GM21723 (cell line): ENCODE measurements at regions not wholly inside any gene's neighbourhood (a gene's known extent, or its start where the extent isn't known, plus 50 kb on each side); places are given as distances from the start of the nearest gene placed in this dataset.
A peak's percentile ranks its signal among the peaks of the same experiment; 100 is the strongest.
"Not testable (repeated sequence)": the region's sequence is repeated elsewhere in the genome, so short reads cannot be mapped to it uniquely, and the experiment has no call there.

Experiments
- ATAC-seq: cut with Tn5 transposase; IDR thresholded peaks from one replicate; pipeline ENCODE4 v1.9.1; 2021; ENCODE audit warnings: mild to moderate bottlenecking, moderate library complexity; ENCODE audit not compliant: unreplicated experiment

GRCh38 chr22:22345781-22346180 is 101.2 kb downstream of the VPREB1 start:
- no peak for ATAC-seq

DNA sequence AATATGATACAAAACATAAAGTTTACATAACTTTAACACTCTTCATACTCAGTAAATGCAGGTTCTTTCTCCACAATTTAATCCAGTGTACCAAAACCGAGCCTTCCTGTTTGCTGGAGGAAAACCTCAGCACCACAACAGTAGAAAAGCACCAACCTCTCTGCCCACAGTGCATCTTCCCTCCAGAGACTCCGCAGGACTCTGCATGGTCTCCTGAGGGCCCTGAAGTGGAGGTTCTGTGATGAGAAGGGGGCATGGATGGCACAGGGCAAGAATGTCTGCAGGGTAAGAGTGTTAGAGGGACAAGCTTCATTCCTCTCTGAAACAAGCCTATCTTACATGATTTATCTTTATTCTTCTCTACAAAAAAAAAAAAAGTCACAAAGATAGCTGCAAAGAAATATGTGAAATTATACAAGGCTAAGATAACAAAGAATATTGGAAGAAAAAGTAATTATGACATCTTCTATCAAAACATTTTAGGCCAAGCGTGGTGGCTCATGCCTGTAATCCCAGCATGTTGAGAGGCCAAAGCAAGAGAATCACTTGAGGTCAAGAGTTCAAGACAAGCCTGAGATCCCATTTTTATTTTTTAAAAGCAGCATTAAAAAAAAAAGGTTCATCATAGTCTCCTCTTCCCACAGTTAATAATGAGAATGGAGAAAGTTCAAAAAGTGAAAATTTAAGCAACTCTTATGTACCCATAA is 102.0 kb downstream of the VPREB1 start:
- ATAC-seq = no peak

GRCh38 chr22:22348127-22348814 is 103.7 kb downstream of the VPREB1 start:
- no peak for ATAC-seq

DNA sequence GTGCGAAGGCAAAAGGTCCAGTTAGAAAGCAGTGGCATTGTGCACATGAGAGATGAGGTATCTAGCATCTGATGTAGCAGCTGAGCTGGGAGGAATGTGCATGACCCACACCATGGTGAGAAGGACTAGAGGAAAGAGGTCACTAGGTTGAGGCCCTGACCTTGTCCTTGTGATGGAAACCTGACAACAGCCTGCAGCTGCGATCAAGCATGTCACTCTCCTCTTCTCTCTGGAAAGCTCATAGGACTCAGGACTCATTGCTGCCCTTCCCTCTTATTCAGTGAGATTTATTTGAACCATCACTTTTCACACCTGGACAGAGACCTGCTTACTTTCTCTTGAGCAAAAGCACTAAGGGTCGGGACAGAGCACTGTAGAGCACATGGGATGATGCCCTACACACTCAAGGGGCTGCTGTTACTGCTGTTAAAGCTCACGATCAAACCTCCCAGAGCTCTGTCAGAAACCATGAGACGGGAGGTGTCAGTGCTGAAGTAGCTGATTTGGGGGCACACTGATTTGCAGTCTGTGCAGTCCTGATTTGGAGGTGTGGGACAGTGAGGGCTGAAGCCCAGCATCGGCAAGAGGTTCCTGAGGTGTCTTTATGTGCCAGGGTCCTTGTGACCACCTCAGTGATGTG is 104.3 kb downstream of the VPREB1 start:
- no peak for ATAC-seq

DNA sequence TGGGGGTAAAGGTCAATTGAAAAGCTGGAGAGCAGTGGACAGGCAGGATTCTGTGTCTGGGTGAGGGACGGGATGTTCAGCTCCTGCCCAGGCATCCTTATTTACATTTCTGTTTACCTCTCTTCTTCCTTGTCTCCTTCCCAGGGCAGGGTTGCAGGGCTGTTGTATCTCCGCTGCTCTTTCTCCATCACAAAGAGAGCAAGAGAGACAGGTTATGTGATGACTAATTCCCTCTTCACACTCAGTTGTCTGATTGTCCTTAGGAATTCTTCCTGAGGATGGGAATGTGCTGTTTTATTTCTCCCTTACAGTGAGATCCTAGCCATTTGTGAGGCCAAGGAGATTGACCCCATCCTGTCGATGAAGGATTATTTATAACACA is 104.9 kb downstream of the VPREB1 start:
- no peak for ATAC-seq

DNA sequence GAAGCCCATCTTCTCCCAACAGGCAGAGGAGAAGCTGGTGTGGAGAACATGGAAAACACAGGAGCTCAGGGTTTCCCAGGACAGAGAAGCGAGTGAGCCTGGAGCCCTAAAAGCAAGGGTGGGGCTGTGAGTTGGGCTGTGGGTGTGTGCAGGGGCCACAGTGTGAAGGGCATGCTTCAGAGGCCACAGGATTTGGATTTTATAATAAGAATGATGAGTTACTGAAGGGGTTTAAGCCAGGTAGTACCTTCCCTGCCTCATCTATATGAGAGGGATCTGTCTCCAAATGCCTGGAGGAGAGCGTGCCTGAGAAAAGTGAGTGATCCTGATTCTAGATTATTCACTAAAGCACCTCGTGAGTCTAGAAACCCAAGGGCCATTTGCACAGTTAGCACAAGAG is 106.8 kb downstream of the VPREB1 start:
- ATAC-seq = no peak

- no peak for ATAC-seq
Observed at GRCh38 chr22:22352371-22352999, 107.9 kb downstream of the VPREB1 start.

DNA sequence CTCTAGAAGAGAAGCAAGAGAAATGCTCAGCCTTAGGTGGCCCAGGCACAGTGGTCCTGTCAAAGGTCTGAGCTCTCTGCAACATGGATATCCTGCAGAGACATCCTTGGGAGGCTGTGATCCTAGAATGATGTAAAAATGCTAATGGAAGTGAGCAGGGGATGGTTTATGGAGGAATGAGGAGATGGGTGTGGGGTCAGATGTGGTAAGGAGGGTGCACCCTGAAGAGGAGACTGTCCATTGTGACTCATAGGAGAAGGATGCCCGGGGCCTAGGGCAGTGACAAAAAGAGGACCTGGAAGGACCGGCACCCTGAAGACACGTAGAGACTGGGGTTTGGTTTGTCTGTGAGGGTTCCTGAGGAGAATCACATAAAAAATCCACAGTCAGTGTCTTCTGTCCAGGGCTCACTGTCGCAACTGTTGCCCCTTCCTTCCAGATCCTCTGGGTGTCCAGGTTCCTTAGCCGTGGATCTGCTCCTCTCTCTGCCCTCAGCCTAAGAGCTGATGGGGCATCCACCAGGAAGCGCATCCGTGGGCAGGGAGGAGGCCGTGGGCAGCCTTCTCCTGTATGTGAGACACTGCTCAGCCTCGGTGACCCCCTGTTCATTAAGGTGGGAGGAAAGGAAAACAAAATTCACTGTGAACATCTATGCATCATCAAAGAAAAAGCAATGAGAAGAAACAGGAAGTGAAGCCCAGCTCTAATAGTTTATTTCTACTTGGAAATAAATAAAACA is 110.7 kb downstream of the VPREB1 start:
- ATAC-seq = no peak

DNA sequence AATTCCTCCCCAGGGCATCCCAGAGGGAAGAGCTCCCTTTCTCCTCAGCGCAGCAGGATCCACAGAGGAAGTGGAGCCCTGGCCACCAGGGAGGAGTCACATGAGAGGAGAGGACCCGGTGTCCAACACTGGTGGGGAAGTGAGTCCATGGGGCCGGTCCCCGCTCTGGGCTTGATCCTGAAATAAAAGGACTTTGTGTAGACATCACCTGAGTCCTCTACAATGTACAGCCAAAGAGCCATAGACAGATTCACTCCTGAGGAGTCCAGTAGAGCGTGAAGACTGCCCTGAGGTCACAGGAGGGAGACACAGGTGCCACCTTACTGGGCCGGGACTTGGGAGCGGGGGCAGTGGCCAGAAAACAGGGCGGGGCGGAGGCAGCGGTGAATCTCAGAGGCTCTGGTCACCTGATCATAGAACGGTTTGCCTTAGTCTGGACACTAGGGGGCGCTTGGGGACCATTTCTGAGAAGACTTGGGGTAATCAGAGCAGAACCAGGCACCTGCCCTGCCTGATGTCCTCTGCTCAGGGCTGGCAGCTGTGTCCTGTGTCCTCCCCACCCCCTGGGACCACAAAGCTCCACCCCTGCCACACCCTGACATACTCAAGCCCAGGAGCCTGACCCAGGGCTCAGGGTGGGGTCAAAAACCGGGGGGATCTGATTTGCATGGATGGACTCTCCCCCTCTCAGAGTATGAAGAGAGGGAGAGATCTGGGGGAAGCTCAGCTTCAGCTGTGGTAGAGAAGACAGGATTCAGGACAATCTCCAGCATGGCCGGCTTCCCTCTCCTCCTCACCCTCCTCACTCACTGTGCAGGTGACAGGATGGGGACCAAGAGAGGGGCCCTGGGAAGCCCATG is 112.7 kb downstream of the VPREB1 start:
- ATAC-seq = peak; percentile 70

- ATAC-seq = no peak
Observed at GRCh38 chr22:22358152-22358551, 113.6 kb downstream of the VPREB1 start.

DNA sequence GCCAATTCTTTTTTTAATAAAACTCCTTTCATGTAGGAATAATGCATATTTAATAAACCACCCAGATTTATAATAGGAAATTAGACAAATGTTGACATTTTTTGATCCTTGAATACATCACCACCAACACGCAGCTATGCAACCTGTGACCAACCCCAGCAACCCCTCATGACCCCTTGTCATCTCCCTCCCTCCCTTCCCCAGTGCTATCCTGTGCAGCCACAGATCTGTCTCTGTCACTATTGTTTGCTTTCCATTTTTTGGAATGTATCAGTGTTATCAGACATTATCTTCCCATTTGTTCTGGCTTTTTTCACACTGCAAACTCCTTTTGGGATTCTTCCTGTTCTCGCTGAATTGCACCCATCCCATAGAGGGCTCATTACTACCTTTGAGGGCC is 114.1 kb downstream of the VPREB1 start:
- ATAC-seq = no peak

GRCh38 chr22:22359465-22359864 is 114.9 kb downstream of the VPREB1 start:
- ATAC-seq = no peak

- ATAC-seq = no peak
Observed at GRCh38 chr22:22360014-22360413, 115.4 kb downstream of the VPREB1 start.

DNA sequence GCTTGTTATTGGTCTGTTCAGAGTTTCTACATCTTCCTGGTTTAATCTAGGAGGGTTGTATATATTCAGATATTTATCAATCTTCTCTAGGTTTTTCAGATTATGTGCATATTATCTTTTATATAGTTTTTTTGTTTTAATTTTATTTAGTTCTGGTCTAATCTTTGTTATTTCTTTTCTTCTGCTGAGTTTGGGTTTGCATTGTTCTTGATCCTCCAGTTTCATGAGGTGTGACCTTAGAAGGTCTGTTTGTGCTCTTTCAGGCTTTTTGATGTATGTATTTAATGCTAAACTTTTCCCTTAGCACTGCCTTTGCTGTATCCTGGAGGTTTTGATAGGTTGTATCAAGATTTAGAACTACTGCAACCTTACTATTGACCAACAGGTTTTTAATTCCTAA is 117.7 kb downstream of the VPREB1 start:
- ATAC-seq = no peak

DNA sequence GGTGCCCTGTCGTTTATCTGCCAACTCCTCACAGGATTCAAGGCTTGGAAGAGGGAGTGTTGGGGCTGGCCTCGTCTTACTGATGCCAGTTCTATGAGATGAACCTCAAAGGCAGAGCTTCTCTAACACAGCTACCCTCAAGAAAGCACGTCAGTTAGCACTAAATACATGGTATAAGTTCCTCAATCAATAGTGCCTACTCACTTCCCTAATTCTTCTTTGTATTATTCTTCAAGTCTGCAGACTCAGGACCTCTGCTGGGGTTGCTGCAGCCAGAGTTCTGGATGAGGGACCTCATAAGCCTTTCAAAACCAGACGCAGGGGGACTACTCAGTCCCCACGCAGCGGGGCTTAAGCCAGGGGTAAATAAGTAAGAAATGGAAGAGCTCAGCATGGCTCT is 118.3 kb downstream of the VPREB1 start:
- ATAC-seq = no peak

- ATAC-seq = no peak
Observed at GRCh38 chr22:22364207-22364606, 119.6 kb downstream of the VPREB1 start.

DNA sequence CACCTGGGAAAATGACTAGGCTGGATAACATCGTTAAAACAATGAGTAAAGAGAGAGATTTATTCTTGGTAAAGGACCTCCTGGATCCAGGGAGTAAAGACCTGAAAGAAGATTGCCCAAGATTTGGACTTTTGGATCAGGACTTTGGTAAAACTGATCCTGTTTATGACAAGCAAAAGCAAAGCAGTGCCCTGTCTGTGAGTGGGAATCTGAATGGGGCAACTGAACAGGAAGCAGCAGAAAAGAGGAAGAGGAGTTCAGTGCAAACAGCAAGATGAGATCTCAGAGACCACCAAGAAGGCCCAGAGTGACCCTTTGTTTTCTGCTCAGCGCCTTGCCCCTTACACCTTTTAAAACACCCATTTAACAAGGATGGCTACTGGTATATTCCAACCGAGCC is 122.0 kb downstream of the VPREB1 start:
- ATAC-seq = no peak

DNA sequence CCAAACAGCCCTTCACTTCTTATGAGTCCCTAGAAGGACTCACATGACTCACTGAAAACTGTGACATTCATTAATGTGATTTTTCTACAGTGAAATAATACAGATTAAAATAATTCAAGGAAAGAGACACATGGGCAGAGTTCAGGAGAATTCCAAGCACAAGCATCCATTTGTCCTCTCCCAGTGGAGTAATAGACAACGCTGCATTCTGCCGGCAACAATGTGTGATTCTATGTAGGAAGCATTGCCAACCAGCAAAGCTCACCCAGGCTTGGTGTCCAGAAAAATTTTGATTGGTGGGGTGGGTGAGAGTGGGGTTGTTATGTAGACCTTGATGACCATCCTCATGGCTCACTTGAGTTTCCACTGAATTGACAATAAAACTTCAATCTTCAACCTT is 123.9 kb downstream of the VPREB1 start:
- no peak for ATAC-seq

DNA sequence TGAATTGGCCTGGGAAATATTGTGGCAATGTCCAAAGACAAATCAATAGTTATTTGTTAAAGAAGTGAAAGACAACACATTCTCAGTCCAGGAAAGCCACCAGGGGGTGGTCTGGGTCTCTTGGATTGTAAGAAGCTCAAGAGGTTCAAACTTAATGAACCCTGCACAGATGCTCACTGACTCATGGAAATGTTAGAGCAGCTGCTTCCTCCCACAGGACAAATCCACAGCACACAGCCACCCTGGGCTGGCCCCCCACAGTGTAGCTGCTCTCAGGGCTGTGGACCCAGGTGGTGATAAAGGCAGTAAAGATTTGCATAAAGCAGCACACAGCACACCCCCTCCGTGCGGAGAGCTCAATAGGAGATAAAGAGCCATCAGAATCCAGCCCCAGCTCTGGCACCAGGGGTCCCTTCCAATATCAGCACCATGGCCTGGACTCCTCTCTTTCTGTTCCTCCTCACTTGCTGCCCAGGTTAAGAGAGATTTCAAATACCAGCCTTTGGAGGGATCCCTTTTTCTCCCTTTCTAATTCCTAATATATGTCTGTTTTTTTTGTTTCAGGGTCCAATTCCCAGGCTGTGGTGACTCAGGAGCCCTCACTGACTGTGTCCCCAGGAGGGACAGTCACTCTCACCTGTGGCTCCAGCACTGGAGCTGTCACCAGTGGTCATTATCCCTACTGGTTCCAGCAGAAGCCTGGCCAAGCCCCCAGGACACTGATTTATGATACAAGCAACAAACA is 124.8 kb downstream of the VPREB1 start:
- not testable (repeated sequence) for ATAC-seq

DNA sequence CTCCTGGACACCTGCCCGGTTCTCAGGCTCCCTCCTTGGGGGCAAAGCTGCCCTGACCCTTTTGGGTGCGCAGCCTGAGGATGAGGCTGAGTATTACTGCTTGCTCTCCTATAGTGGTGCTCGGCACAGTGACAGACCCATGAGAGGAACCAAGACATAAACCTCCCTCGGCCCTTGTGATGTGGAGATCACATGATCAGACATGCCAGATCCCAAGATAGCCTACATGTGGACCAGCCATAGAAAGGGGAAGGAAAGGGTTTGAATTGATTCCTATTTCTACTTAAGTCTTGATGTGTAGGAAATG is 125.3 kb downstream of the VPREB1 start:
- ATAC-seq = no peak
